ENCODE measurements at regions not wholly inside any gene's neighbourhood (a gene's known extent, or its start where the extent isn't known, plus 50 kb on each side); places are given as distances from the start of the nearest gene placed in this dataset.

DNA sequence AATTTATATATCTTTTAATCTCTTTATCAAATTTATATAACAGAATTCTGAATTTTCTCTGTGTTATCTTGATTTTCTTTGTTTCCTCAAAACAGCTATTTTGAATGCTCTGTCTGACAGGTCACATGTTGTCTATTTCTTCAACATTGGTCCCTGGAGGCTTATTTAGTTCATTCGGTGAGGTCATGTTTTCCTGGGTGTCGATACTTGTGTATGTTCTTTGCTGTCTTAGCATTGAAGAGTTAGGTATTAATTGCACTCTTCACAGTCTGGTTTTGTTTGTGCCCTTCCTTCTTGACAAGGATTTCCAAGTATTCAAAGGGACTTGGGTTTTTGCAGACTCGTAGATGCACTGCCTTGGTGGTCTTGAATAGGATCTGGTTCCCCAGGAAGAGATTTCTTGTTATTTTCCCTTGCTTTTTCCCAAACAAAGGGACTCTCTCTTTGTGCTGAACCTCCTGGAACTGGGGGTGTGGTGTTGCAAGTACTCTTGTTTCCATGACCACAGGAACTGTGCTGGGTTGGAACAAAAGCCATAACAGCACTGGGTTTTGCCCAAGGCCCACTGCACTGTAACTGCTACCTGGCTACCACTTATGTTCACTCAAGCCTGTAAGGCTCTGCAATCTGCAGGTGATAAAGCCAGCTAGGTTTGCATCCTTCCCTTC, 1483.0 kb downstream of the CDH8 start:
- TF ChIP-seq, protein P1, sequence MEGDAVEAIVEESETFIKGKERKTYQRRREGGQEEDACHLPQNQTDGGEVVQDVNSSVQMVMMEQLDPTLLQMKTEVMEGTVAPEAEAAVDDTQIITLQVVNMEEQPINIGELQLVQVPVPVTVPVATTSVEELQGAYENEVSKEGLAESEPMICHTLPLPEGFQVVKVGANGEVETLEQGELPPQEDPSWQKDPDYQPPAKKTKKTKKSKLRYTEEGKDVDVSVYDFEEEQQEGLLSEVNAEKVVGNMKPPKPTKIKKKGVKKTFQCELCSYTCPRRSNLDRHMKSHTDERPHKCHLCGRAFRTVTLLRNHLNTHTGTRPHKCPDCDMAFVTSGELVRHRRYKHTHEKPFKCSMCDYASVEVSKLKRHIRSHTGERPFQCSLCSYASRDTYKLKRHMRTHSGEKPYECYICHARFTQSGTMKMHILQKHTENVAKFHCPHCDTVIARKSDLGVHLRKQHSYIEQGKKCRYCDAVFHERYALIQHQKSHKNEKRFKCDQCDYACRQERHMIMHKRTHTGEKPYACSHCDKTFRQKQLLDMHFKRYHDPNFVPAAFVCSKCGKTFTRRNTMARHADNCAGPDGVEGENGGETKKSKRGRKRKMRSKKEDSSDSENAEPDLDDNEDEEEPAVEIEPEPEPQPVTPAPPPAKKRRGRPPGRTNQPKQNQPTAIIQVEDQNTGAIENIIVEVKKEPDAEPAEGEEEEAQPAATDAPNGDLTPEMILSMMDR (IDR thresholded peaks at IDR 0.05 in 2 of 3, conservative IDR thresholded peaks at IDR 0.05 in 1 of 3; ENCODE audit: control insufficient read depth in 2 of 3, extremely low read depth in 1 of 3, insufficient read depth in 1 of 3, low read depth in 3 of 3, low read length in 3 of 3), result no peak
- no peak for TF ChIP-seq RAD21 (IDR thresholded peaks at IDR 0.05; ENCODE audit: insufficient read depth, low read depth, low read length)
- no peak for TF ChIP-seq ZNF622 (IDR thresholded peaks at IDR 0.05)
- TF ChIP-seq POLR2A (IDR thresholded peaks at IDR 0.05; ENCODE audit: low read depth, low read length), result no peak
- TF ChIP-seq POLR2AphosphoS5 (IDR thresholded peaks at IDR 0.05; ENCODE audit: low read length), result no peak
- TF ChIP-seq SIN3A (IDR thresholded peaks at IDR 0.05; ENCODE audit: low read depth, low read length), result no peak
- no peak for TF ChIP-seq TAF1 (IDR thresholded peaks at IDR 0.05; ENCODE audit: borderline replicate concordance, low read depth, low read length)
- TF ChIP-seq SMAD5 (IDR thresholded peaks at IDR 0.05; ENCODE audit: low read depth), result no peak
